ENCODE measurements at regions not wholly inside any gene's neighbourhood (a gene's known extent, or its start where the extent isn't known, plus 50 kb on each side); places are given as distances from the start of the nearest gene placed in this dataset.

GRCh38 chr4:134276476-134276875, 74.9 kb upstream of the PABPC4L start (continued):
- TF ChIP-seq ZNF462 (CRISPR knock-in tag; IDR thresholded peaks at IDR 0.05) (no peak), CTCF (conservative IDR thresholded peaks at IDR 0.05; ENCODE audit: low read depth in 2 of 2) (no peak), ZNF331 (CRISPR knock-in tag; IDR thresholded peaks at IDR 0.05; ENCODE audit: low read depth) (no peak), POLR2AphosphoS5 (IDR thresholded peaks at IDR 0.05; ENCODE audit: low read depth) (no peak), ZNF114 (CRISPR knock-in tag; IDR thresholded peaks at IDR 0.05) (no peak), NANOG (IDR thresholded peaks at IDR 0.05; ENCODE audit: borderline replicate concordance) (no peak), STAT1 (IDR thresholded peaks at IDR 0.05; ENCODE audit: unreplicated experiment) (no peak), CREB1 (CRISPR knock-in tag; IDR thresholded peaks at IDR 0.05; ENCODE audit: low read depth) (no peak), JUNB (IDR thresholded peaks at IDR 0.05; ENCODE audit: unreplicated experiment) (no peak)
- TF ChIP-seq, protein P1, sequence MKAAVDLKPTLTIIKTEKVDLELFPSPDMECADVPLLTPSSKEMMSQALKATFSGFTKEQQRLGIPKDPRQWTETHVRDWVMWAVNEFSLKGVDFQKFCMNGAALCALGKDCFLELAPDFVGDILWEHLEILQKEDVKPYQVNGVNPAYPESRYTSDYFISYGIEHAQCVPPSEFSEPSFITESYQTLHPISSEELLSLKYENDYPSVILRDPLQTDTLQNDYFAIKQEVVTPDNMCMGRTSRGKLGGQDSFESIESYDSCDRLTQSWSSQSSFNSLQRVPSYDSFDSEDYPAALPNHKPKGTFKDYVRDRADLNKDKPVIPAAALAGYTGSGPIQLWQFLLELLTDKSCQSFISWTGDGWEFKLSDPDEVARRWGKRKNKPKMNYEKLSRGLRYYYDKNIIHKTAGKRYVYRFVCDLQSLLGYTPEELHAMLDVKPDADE (IDR thresholded peaks at IDR 0.05) = no peak
